GM18861 (cell line): ENCODE measurements at regions not wholly inside any gene's neighbourhood (a gene's known extent, or its start where the extent isn't known, plus 50 kb on each side); places are given as distances from the start of the nearest gene placed in this dataset.

Experiments used
- ATAC-seq: cut with Tn5 transposase; IDR thresholded peaks from one replicate; pipeline ENCODE4 v1.9.1; 2021; ENCODE audit not compliant: unreplicated experiment

DNA sequence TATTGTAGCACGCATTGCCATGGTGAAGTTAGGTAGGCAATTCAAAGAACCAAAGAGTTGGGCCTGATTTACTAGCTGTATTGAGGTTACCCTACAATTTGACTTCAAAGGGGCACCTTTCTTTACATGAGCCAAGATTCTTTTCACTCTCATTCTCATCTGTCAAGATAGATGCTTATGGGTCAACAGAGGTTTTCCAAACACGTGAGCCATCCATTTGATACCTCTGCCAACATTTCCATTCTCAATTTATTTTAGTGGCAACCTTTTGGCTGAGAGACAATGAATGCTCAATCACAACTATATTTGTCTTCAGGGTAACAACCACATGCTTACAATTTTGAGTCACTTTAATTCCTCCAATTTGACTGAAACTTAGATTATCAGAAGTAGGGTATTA is 370.6 kb upstream of the CDH20 start:
- no peak for ATAC-seq

DNA sequence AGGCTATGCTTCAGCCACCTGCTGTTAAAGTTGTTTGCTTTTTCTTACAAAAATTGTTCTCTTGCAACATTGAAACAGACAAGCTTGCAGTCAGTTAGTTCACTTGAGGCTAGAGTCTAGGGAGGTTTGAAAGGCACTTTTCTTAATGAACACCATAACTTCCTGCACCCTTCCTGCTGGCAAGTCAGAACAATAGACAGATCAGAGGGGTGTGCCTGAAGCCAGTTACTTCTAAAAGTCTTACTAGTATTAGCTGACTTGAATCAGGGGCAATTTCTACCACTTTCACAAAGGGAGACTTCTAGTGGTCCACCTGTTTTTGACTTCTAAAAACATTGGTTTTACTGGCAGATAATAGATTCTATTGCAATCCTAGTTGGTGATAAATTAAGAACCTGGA is 367.4 kb upstream of the CDH20 start:
- no peak for ATAC-seq

DNA sequence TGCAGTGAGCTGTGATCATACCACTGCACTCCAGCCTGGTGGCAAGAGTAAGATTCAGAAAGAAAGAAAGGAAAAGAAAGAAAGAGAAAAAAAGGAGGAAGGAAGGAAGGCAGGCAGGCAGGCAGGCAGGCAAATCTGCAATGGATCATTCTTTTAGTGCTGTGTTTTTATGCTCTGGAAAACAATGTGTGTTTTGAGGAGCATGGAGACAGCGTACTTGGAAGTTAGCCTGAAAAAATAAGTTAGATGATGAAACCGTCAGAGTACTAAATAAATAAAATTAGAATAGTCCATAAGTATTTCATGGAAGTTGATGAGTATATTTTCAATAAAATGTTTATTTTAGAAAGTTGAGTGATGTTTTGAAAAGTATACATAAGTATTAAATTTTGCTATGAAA is 366.4 kb upstream of the CDH20 start:
- ATAC-seq, result no peak

DNA sequence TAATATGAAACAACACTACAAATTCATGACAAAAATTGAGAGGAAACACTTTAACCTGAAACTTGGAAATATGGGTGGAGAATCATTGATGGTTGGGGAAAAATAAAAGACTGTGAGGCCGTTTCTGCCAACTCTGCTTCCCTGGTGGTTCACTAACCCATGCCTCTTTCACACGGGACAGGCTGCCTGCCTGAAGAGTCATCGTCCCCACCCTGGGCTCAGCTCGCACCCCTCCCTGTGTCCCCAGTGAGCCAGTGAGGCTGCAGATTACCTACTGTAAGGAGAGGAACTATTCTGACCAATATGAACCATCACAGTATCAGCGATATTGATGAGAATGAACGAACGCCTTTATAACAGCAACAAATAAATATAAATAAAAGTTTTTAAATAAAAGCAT is 357.8 kb upstream of the CDH20 start:
- no peak for ATAC-seq

DNA sequence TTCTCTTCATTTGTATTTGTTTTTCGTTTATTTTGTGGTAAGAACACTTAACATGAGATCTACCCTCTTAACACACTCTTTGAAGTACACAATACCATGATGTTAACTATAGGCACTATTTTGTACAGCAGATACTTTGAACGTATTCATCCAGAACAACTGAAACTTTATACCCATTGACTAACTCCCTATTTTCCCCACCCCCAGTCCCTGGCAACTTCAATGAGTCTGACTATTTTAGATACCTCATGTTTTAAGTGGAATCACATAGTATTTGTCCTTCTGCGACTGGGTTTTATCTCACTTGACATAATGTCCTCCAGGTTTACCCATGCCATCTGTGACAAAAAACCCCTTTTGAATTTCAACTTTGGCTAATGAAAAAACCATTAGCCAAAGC is 356.3 kb upstream of the CDH20 start:
- ATAC-seq, result no peak

DNA sequence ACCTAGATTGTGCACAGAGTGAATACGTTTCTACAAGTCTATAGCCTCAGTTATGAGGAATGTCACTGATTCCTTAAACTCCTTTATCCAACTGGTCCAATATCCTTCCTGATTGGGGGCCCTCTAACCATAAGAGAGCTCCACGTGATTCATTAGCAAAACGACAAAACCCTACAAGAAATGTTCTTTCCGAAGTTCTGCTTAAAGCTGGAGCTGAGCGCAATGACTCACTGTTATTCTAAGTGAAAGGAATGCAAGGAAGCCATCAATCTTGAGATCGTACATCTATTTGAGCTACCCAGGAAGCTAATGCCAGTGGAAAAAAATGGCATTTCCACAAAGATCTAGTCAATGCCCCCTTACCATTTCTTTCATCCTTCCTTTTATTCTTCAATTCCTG is 354.9 kb upstream of the CDH20 start:
- ATAC-seq, result no peak

DNA sequence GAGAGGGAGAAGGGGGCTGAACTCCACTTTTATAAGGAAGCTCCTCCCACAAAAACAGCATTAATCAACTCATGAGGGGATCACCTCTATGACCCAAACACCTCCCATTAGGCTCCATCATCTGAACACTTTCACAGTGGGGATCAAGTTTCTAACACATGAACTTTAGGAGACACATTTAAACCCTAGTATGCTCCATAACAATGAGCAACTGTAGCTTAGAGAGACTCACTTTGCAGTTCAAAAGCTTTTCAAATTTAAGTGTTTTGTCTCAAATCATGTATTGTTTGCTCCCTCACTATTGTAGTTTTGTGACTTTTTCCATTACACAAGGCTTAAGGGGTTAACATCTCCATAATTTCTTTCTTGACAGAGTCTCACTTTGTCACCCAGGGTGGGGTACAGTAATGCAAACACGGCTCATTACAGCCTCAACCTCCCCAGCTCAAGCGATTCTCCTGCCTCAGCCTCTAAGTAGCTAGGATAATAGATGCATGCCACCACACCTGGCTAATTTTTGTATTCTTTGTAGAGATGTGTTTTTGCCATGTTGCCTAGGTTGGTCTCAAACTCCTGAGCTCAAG is 352.7 kb upstream of the CDH20 start:
- no peak for ATAC-seq

DNA sequence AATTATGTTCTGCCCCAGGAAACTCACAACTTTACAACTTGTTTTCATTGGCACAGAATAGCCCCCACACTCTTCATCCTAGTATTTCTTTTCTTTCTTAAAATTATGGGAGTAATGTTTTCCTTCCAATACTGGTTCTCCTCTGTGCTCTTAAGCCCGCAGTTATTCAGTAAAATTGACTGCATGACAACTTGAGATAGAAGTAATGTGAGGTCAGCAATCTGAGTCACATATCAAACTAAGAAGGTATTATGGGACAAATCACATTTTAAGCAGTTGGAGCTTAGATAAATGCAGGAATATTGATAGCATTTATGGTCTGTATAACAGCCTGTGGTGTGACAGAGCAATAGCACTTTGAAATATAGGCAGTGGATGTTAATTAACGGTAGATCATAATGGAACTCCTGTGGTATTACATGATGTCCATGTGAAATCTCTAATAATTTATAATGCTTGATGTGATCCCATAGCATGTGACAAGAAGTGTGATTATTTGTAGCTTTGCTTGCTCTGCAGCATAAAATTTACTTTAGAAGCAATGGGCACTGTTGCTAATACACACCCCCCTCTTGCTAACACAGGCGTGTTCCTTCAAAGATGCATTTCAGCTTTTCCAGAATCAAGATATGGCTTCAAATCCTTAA is 351.4 kb upstream of the CDH20 start:
- no peak for ATAC-seq

DNA sequence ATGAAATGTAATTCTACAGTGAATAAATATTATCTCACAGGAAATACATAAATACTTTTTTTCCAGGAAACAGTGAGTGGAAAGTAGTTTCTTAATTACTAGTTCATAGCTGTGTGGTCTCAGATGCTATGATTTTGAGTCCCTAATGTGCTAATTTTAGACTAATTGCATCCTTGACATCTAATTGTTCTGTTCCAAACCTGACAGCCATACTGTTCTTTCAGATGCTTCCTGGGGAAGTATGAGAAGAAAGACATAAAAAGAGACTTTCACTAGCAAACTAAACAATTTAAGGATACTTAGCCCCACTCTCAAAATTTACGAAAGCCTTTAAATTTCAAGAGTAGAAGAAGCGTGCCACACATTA is 350.9 kb upstream of the CDH20 start:
- ATAC-seq, result no peak

DNA sequence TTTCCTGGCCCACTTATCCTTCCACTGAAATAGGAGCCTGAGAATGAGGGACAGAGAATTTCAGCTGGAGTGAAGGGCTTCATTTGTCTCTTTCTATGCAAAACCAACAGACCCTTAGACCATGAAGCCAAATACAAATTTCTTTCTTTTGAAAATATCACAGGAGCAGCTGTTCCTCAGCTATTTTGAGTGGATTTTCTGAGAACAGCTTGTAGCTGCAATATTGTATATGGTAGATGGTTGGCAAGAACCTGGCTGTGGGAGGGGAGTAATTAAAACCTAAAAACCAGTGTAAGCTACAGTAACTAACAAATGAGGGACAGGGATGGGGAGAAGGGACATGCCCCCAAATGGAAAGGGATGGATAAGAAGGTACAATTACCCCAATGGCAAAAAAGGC is 350.3 kb upstream of the CDH20 start:
- ATAC-seq, result no peak

DNA sequence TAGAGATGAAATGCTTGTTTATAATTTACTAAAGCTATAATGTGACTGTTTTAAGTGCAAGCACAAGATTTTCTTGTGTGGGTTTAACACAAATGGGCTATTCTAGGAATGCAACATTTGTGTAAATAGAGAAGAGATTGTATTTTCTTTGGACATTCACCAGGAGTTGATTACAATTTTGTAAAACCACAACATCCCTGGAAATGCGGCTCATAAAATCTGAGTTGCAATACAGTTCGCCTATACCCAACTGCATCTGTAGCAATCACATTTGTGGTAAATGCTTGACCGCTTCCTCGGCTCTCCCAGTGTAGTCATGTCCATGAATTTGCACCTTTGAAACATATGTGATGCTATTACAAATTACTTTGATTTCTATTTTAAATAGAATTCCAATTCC is 348.7 kb upstream of the CDH20 start:
- no peak for ATAC-seq

DNA sequence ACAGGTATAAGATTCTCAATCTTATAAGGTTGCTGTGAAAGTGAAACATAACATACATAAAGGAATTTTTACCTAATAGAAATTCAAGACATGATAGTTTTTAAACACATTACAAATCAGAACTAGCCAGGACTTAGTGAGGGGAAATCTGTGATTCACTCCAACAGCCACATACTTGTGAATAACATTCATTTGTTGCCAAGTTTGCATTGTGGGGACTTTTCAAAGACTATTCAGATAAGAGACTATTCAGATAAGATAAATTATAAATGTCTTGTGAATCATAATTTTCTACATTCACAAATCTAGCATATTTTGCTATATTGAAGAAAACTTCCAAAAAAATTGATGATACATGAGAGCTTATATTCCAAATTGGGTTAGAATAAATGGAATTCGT is 345.3 kb upstream of the CDH20 start:
- no peak for ATAC-seq

DNA sequence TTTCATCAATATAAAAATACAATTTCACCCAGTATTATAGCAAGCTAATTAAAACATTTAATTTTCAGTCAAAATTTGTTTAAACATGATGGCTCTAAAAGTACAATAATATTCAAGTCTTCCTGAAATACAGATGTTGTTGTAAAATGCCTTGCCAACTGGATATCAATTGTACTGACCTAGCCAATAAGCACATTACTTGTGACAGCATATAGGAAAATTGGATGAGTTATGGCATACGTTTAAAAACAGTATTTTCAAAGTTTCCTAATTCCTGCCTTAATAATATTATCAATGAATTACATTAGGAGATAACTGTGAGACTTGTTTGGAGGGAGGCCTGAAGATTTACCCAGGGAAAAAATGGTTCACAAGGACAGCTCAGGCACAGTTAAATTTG is 336.9 kb upstream of the CDH20 start:
- no peak for ATAC-seq

DNA sequence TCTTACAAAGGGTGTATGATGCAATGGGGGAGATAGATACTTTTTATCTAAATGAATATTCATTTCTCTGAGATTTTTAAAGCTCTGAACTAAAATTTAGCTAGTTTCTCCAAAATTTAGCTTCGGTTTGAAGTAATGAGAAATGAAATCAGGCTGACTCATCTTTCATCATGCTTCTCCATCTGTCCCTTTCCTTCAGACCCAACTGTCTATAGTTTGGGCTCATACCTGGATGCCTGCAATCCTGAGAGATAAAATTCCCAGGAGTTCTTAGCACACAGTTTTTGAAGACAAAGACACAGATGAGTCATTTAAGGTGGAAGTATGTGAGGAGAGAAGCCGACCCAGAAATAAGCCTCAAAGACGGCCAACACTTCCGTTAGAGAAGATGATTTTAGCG is 336.4 kb upstream of the CDH20 start:
- ATAC-seq, result no peak

DNA sequence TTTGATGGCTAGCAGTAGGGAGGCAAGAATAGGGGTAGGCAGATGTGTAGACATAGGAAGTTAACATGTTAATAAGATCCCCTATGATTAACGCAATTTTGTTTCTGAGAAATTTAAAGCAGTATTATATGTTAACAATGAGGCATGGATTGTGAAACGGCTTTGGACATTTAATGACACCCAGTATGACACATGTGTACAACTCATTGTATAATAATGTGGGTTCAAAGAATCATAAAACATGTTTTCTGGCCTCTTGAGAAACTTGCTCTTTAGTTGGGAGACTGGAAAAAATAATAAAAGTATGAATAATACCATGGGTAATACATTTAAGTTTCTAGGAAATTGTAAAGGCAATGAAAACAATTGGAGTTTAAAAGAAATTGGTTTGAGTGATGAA is 332.1 kb upstream of the CDH20 start:
- no peak for ATAC-seq

DNA sequence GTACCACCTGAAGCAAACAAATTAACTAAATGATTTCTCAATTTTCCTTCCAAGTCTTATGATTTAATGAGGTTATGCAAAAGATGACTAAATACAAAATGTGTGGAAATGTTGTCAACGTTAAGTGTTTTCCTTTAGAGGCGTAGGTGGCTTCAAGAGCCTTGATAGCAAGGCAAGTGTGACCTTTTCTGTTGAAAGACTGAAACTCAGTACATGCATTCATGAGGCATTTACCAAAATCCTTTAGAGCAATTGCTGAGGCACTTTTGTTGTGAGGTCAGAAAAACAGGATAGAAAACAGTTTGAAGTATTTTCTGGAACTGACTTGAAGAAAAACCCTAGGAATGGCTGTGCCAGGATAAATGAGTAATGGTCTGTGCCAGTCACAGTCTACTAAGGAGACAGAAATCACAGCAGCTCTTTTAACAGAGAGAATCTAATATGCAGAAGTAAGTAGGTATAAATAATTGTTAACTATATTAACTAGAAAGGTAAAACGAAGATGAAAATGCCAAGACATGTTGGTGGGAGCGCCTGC is 326.5 kb upstream of the CDH20 start:
- no peak for ATAC-seq

DNA sequence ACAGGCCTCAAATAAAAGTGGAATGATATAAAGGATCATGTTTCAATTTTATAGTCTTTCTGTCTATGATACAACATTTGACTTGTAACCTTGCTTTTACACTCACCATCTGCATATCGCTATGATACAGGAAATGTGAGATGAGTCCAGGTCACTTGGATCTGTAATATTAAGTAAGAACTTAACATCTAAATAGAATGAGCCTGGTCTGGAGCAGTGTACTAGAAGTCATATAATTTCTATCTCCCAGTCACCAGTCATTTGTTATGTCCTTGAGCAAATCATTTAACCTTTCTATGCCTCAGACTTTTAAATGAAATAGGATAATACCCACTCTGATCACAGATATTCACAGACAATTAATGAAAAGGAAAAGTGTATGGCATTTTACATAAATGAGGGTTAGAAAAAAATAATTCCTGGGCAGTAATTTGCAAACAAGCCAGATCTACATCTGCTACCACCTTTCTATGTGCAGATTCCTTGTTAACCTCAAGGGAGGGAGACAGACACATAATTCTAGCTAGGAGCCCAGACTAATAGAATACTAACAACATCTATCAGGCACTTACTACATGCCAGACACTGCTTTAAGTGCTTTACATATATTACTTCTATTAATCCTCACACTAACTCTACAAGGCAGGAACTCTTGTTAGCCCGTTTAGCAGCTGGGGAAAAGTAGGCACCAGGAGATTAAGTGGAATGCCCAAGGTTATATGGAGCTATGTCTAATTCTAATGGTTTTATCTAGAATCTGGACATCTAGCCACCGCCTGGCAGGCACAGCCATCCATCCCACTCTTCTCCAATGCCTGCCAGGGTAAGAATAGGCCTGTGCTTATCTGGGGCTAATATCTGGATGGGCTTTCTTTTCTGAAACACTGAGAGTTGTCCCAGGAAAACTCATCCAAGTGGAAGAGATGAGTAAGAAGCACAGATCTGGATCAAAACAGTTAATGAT is 313.6 kb upstream of the CDH20 start:
- no peak for ATAC-seq

DNA sequence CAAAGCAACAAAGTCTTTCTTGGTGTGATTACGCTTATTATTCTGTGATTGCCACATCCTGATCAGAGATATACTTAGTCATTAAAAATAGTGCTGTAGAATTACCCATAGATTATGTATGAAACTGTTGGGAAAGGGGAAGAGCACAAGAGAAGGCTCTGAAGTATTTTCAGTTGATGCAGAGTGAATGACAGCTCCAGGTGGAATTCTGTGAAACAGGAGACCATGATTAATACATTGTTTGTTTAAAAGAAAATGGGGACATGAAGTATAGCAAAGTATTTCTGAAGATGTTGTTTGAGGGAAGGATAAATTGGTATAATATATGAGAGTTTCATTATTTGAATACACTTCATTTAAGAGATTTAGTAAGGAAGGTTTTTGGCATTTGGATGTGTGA is 307.6 kb upstream of the CDH20 start:
- no peak for ATAC-seq

DNA sequence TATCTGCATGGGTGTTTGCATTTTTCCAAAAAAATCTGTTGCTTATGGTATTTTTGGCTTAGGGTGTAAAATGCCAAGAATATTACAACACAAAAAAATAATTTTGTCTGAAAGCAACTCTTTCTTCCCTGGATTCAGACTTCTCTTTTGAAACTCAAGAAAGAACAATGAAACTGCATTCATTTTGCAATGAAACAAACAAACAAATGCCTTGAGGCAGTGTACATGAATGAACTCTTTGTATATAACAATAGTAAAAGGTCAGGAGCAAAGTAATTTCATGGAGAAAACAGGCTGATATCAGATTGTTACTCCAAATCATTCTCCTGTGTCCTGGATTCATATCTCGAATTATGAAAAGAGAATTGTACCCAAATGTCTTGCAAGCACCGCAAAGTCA is 301.6 kb upstream of the CDH20 start:
- ATAC-seq, result no peak

DNA sequence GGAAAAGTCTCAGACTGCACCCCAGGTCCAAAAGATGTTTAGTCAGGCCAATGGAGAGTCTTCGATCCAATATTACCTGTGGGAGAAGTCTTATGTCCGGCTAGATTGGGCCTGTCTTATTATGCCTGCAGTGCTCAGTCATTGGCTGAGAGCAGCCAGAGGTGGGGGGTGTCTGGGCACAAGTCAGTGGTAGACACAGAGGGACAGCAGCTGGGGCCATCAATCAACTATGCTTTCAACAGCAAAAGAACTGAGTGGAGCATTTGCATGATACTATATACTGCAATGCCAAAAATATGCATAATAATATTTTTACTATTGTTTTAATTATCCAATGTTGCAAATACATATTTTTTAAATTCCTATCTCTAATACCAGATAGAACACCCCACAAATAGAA is 298.6 kb upstream of the CDH20 start:
- ATAC-seq, result no peak

DNA sequence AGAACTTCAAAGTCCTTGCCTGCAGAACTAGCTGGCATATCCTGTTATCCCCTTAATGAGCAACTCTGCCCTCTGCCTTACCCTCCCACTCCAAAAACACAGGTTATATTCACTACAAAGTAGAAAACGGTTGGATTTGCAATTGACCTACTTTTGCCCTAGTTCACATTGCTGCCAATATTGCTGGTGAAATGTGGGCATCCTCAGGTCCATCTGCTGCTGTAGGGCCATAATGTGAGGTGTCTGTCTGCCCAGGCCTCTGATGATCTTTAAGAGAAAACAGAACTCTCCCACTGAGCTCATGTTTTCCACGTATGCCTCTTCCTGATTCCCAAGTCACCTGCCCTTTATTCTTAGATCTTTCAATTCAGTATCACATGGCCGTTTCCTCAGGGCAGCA is 294.0 kb upstream of the CDH20 start:
- ATAC-seq, result no peak

DNA sequence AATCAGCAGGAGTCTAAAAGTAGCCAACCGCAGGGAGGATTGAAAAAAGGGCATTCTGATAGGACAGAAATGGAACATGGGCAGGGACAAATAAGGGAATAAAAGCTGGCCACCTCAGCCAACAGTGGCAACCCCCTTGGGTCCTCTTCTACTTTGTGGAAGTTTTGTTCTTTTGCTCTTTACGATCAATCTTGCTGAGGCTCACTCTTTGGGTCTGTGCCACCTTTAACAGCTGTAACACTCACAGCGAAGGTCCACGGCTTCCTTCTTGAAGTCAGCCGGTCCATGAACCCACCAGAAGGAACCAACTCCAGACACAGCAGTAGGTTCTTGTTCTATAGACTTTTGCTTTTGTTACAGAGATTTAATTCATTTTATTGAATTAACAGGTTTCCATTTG is 285.4 kb upstream of the CDH20 start:
- no peak for ATAC-seq
